Neural progenitor cell (in vitro differentiated cells): ENCODE measurements at regions not wholly inside any gene's neighbourhood (a gene's known extent, or its start where the extent isn't known, plus 50 kb on each side); places are given as distances from the start of the nearest gene placed in this dataset.

ENCODE experiments used
- DNase-seq: peaks from one replicate; pipeline ENCODE4 v3.0.0-alpha.2; 2016; ENCODE audit warnings: low spot score
- H2AFZ ChIP-seq: fragments of 200-600 bp; sonication (generic); replicated peaks from 2 replicates; pipeline ENCODE4 v1.6.1; 2016; ENCODE audit warnings: antibody characterized with exemption
- H3F3A ChIP-seq: fragments of 200-600 bp; sonication (generic); 2 replicates; pipeline ENCODE4 v1.6.1; 2016; ENCODE audit warnings: antibody characterized with exemption, low read depth
- H3K27ac ChIP-seq: fragments of 200-600 bp; sonication (generic); 2 replicates; pipeline ENCODE4 v1.5.1; 2016; ENCODE audit warnings: mild to moderate bottlenecking
- H3K27me3 ChIP-seq: fragments of 200-600 bp; sonication (generic); 2 replicates; pipeline ENCODE4 v1.6.1; 2016; ENCODE audit warnings: mild to moderate bottlenecking, moderate library complexity
- H3K36me3 ChIP-seq: fragments of 200-600 bp; sonication (generic); 2 replicates; pipeline ENCODE4 v1.5.1; 2016
- H3K4me1 ChIP-seq: fragments of 200-600 bp; sonication (generic); 2 replicates; pipeline ENCODE4 v1.6.1; 2016; ENCODE audit warnings: mixed run types
- H3K4me2 ChIP-seq: fragments of 200-600 bp; sonication (generic); 2 replicates; pipeline ENCODE4 v1.6.1; 2016
- H3K4me3 ChIP-seq: fragments of 200-600 bp; sonication (generic); 2 replicates; pipeline ENCODE4 v1.5.1; 2016
- H3K79me2 ChIP-seq: fragments of 200-600 bp; sonication (generic); 2 replicates; pipeline ENCODE4 v1.6.1; 2016; ENCODE audit warnings: low read depth
- H3K9ac ChIP-seq: fragments of 200-600 bp; sonication (generic); 2 replicates; pipeline ENCODE4 v1.6.1; 2016
- H3K9me3 ChIP-seq: fragments of 200-600 bp; sonication (generic); 2 replicates; pipeline ENCODE4 v1.5.1; 2016; ENCODE audit warnings: low read depth
- H4K20me1 ChIP-seq: fragments of 200-600 bp; sonication (generic); 2 replicates; pipeline ENCODE4 v1.6.1; 2016; ENCODE audit warnings: low read depth
- H3K27ac Mint-ChIP-seq: 3 replicates; pipeline ENCODE4 v1.8.0; 2021; ENCODE audit warnings: mixed read lengths
- H3K27me3 Mint-ChIP-seq: 2 replicates; pipeline ENCODE4 v1.8.0; 2022; ENCODE audit warnings: low read depth, mild to moderate bottlenecking, inconsistent platforms, moderate library complexity, mixed read lengths; ENCODE audit not compliant: insufficient read depth
- H3K36me3 Mint-ChIP-seq: 3 replicates; pipeline ENCODE4 v1.8.0; 2021; ENCODE audit warnings: mixed read lengths
- H3K4me1 Mint-ChIP-seq: 3 replicates; pipeline ENCODE4 v1.8.0; 2021; ENCODE audit warnings: mixed read lengths
- H3K4me3 Mint-ChIP-seq: 3 replicates; pipeline ENCODE4 v1.8.0; 2021; ENCODE audit warnings: mild to moderate bottlenecking, moderate library complexity, mixed read lengths
- H3K9me3 Mint-ChIP-seq: 3 replicates; pipeline ENCODE4 v1.8.0; 2020; ENCODE audit warnings: mixed read lengths
- EZH2 ChIP-seq: fragments of 200-600 bp; sonication (generic); IDR thresholded peaks from 2 replicates; pipeline ENCODE4 v1.6.1; 2017; ENCODE audit warnings: antibody characterized with exemption, mild to moderate bottlenecking, moderate library complexity
- EZH2phosphoT487 ChIP-seq: fragments of 200-600 bp; sonication (generic); IDR thresholded peaks from 2 replicates; pipeline ENCODE4 v1.6.1; 2017; ENCODE audit warnings: antibody characterized with exemption
- TF ChIP-seq, protein P1 (sequence below): fragments of 200-600 bp; sonication (generic); IDR thresholded peaks from 2 replicates; pipeline ENCODE4 v1.5.1; 2017; ENCODE audit warnings: antibody characterized with exemption, mild to moderate bottlenecking

DNA sequence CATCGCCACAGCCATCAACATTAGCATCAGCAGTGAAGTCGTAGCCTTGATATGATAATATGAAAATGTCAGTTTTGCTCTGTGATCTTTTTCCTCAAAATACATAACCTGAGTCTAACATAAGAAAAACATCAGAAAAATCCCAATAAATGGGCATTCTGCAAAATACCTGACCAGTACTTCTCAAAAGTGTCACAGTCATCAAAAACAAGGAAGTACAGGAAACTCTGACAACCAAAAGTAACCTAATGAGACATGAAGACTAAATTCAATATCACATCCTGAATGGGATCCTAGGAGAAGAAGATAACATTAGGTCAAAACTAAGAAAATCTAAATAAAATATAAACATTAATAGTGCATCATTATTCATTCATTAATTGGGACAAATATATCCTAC is 1731.0 kb downstream of the SUCLG1 start:
- TF ChIP-seq, protein P1, sequence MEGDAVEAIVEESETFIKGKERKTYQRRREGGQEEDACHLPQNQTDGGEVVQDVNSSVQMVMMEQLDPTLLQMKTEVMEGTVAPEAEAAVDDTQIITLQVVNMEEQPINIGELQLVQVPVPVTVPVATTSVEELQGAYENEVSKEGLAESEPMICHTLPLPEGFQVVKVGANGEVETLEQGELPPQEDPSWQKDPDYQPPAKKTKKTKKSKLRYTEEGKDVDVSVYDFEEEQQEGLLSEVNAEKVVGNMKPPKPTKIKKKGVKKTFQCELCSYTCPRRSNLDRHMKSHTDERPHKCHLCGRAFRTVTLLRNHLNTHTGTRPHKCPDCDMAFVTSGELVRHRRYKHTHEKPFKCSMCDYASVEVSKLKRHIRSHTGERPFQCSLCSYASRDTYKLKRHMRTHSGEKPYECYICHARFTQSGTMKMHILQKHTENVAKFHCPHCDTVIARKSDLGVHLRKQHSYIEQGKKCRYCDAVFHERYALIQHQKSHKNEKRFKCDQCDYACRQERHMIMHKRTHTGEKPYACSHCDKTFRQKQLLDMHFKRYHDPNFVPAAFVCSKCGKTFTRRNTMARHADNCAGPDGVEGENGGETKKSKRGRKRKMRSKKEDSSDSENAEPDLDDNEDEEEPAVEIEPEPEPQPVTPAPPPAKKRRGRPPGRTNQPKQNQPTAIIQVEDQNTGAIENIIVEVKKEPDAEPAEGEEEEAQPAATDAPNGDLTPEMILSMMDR, result no peak
- TF ChIP-seq EZH2 (no peak), EZH2phosphoT487 (no peak)
- no peaks in the 10 kb centered on the region for H3K4me1 ChIP-seq
- no peak overlapping the region for H3K4me2 ChIP-seq
- no peak overlapping the region for H3K4me3 ChIP-seq
- Mint-ChIP-seq H3K9me3 (no peaks in the 10 kb centered on the region), H3K27me3 (no peaks in the 10 kb centered on the region), H3K4me1 (no peaks in the 10 kb centered on the region), H3K27ac (no peak overlapping the region), H3K36me3 (no peaks in the 10 kb centered on the region), H3K4me3 (no peak overlapping the region)
- H2AFZ ChIP-seq, result no peak overlapping the region
- no peak for DNase-seq
- H3K27ac ChIP-seq, result no peak overlapping the region
- no peak overlapping the region for H3K9ac ChIP-seq
- H4K20me1 ChIP-seq, result no peaks in the 10 kb centered on the region
- H3K9me3 ChIP-seq, result no peaks in the 10 kb centered on the region
- H3K27me3 ChIP-seq, result no peaks in the 10 kb centered on the region
- no peaks in the 10 kb centered on the region for H3K79me2 ChIP-seq
- H3F3A ChIP-seq, result no peaks in the 10 kb centered on the region
- no peaks in the 10 kb centered on the region for H3K36me3 ChIP-seq

DNA sequence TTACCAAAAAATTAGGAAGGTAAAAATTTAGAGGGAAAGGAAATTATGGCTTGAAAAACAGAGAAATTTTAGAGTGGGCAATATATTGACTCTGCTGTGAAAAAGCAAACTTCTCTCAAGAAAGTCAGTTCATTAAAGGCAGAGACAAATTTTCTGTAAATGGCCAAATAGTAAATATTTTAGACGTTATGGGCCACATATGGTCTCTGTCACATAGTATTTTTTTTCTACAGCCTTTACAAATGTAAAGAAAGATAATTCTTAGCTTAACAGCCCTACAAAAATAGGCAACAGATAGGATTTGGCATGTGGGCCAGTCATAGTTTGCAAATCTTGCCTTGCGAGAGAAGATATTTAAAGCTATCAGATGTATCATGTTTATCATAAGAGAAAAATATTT is 1750.4 kb downstream of the SUCLG1 start:
- no peaks in the 10 kb centered on the region for H3K36me3 Mint-ChIP-seq
- Histone ChIP-seq H2AFZ (no peak overlapping the region), H3K36me3 (no peaks in the 10 kb centered on the region), H3K4me1 (no peaks in the 10 kb centered on the region), H3K9me3 (no peaks in the 10 kb centered on the region), H3K79me2 (no peaks in the 10 kb centered on the region), H3K9ac (no peak overlapping the region), H4K20me1 (no peaks in the 10 kb centered on the region), H3K27ac (no peak overlapping the region), H3K27me3 (no peaks in the 10 kb centered on the region), H3K4me2 (no peak overlapping the region), H3F3A (no peaks in the 10 kb centered on the region), H3K4me3 (no peak overlapping the region)
- no peaks in the 10 kb centered on the region for H3K4me1 Mint-ChIP-seq
- TF ChIP-seq EZH2 (no peak), EZH2phosphoT487 (no peak)
- TF ChIP-seq, protein P1, result no peak
- no peak overlapping the region for H3K4me3 Mint-ChIP-seq
- no peak for DNase-seq
- H3K27me3 Mint-ChIP-seq, result no peaks in the 10 kb centered on the region
- H3K27ac Mint-ChIP-seq, result no peak overlapping the region
- no peaks in the 10 kb centered on the region for H3K9me3 Mint-ChIP-seq

DNA sequence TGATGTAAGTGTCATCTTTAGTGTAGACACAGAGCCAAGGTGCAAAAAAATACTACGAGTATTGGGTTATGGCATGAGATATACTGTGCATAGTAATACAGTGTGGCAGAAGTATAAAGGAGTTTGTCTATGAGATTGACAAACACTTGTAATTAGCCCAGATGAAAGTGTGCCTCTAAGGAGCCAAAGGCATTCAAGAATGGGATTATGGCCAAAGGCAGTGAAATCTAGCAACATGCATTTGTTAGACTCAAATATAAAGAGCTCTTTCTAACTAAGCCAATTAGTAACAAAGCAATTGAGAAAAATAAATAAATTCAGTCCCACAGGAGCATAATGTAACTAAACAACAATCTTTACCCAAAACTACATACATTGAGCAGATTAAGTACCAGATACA is 1761.8 kb downstream of the SUCLG1 start:
- H3K9me3 ChIP-seq, result peaks cover 7% of the 10 kb centered on the region
- no peak for DNase-seq
- H3K9ac ChIP-seq, result no peak overlapping the region
- H3K4me2 ChIP-seq, result no peak overlapping the region
- H3K79me2 ChIP-seq, result no peaks in the 10 kb centered on the region
- Mint-ChIP-seq H3K4me3 (no peak overlapping the region), H3K27ac (no peak overlapping the region), H3K36me3 (no peaks in the 10 kb centered on the region), H3K4me1 (no peaks in the 10 kb centered on the region), H3K9me3 (no peaks in the 10 kb centered on the region), H3K27me3 (no peaks in the 10 kb centered on the region)
- H3K36me3 ChIP-seq, result no peaks in the 10 kb centered on the region
- H3K4me1 ChIP-seq, result no peaks in the 10 kb centered on the region
- H4K20me1 ChIP-seq, result no peaks in the 10 kb centered on the region
- H2AFZ ChIP-seq, result no peak overlapping the region
- H3F3A ChIP-seq, result no peaks in the 10 kb centered on the region
- no peak for TF ChIP-seq EZH2phosphoT487
- no peak for TF ChIP-seq EZH2
- TF ChIP-seq, protein P1, result no peak
- H3K27me3 ChIP-seq, result no peaks in the 10 kb centered on the region
- H3K4me3 ChIP-seq, result no peak overlapping the region
- no peak overlapping the region for H3K27ac ChIP-seq

DNA sequence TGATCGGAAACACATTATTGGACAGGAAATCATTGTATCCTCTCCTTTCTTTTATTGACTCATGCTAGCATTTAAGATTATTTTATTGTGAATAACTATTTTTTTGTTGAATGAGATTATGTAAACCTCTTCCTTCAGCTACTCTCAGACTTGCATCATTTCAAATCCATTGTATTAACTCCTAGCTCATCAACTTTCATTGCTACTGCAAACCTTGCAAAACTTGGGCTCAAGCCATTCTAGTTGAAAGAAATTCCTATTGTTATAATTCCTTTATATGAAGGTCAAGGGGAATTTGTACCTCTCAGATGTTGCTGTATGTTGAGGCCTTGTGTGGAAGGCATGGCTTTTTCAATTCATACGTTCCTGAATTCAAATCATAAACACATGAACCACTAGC is 1764.6 kb downstream of the SUCLG1 start:
- no peak for DNase-seq
- H3K27ac Mint-ChIP-seq, result no peak overlapping the region
- Histone ChIP-seq H3K27me3 (no peaks in the 10 kb centered on the region), H3K36me3 (no peaks in the 10 kb centered on the region), H3K4me2 (no peak overlapping the region), H3K9me3 (peaks cover 7% of the 10 kb centered on the region), H3K9ac (no peak overlapping the region), H2AFZ (no peak overlapping the region), H3K4me1 (no peaks in the 10 kb centered on the region), H3K79me2 (no peaks in the 10 kb centered on the region), H3K4me3 (no peak overlapping the region), H4K20me1 (no peaks in the 10 kb centered on the region), H3K27ac (no peak overlapping the region), H3F3A (no peaks in the 10 kb centered on the region)
- H3K27me3 Mint-ChIP-seq, result no peaks in the 10 kb centered on the region
- no peaks in the 10 kb centered on the region for H3K4me1 Mint-ChIP-seq
- TF ChIP-seq, protein P1, result no peak
- TF ChIP-seq EZH2phosphoT487, result no peak
- TF ChIP-seq EZH2, result no peak
- no peak overlapping the region for H3K4me3 Mint-ChIP-seq
- no peaks in the 10 kb centered on the region for H3K9me3 Mint-ChIP-seq
- H3K36me3 Mint-ChIP-seq, result no peaks in the 10 kb centered on the region
